ENCODE measurements at regions not wholly inside any gene's neighbourhood (a gene's known extent, or its start where the extent isn't known, plus 50 kb on each side); places are given as distances from the start of the nearest gene placed in this dataset.

GRCh38 chr6:144870782-144871181 is 585.6 kb downstream of the UTRN start:
- Histone ChIP-seq H3K4me1 (ENCODE audit: control insufficient read depth in 1 of 2, low read depth in 2 of 2) (no peaks in the 10 kb centered on the region), H3K36me3 (no peaks in the 10 kb centered on the region), H3K4me3 (no peak overlapping the region), H3K27me3 (replicated peaks; ENCODE audit: insufficient read depth) (no peaks in the 10 kb centered on the region), H3K27ac (no peak overlapping the region), H3K9me3 (no peaks in the 10 kb centered on the region)
- no peak for TF ChIP-seq CTCF (IDR thresholded peaks at IDR 0.05)
- no peak for ATAC-seq (ENCODE audit: insufficient number of reproducible peaks, low FRiP score, low read depth)
- DNase-seq (ENCODE audit: low spot score), result no peak

- no peak for TF ChIP-seq CTCF (IDR thresholded peaks at IDR 0.05)
- no peaks in the 10 kb centered on the region for H3K27me3 ChIP-seq (replicated peaks; ENCODE audit: insufficient read depth)
- H3K27ac ChIP-seq, result no peak overlapping the region
- DNase-seq (ENCODE audit: low spot score) (no peak), ATAC-seq (ENCODE audit: insufficient number of reproducible peaks, low FRiP score, low read depth) (no peak)
- no peaks in the 10 kb centered on the region for H3K4me1 ChIP-seq (ENCODE audit: control insufficient read depth in 1 of 2, low read depth in 2 of 2)
- no peaks in the 10 kb centered on the region for H3K36me3 ChIP-seq
- H3K4me3 ChIP-seq, result no peak overlapping the region
- no peaks in the 10 kb centered on the region for H3K9me3 ChIP-seq
Measured at GRCh38 chr6:144873623-144874378, 588.7 kb downstream of the UTRN start.

GRCh38 chr6:144876689-144877088 is 591.6 kb downstream of the UTRN start:
- Histone ChIP-seq H3K9me3 (no peaks in the 10 kb centered on the region), H3K4me3 (no peak overlapping the region), H3K27ac (no peak overlapping the region), H3K36me3 (no peaks in the 10 kb centered on the region), H3K4me1 (ENCODE audit: control insufficient read depth in 1 of 2, low read depth in 2 of 2) (no peaks in the 10 kb centered on the region), H3K27me3 (replicated peaks; ENCODE audit: insufficient read depth) (no peaks in the 10 kb centered on the region)
- DNase-seq (ENCODE audit: low spot score) (no peak), ATAC-seq (ENCODE audit: insufficient number of reproducible peaks, low FRiP score, low read depth) (no peak)
- no peak for TF ChIP-seq CTCF (IDR thresholded peaks at IDR 0.05)

- no peaks in the 10 kb centered on the region for H3K9me3 ChIP-seq
- H3K27me3 ChIP-seq (replicated peaks; ENCODE audit: insufficient read depth), result no peaks in the 10 kb centered on the region
- no peaks in the 10 kb centered on the region for H3K4me1 ChIP-seq (ENCODE audit: control insufficient read depth in 1 of 2, low read depth in 2 of 2)
- no peak overlapping the region for H3K4me3 ChIP-seq
- H3K36me3 ChIP-seq, result no peaks in the 10 kb centered on the region
- no peak for ATAC-seq (ENCODE audit: insufficient number of reproducible peaks, low FRiP score, low read depth)
- no peak for DNase-seq (ENCODE audit: low spot score)
- no peak for TF ChIP-seq CTCF (IDR thresholded peaks at IDR 0.05)
- no peak overlapping the region for H3K27ac ChIP-seq
Measured at GRCh38 chr6:144877118-144877517, 592.0 kb downstream of the UTRN start.

- H3K4me1 ChIP-seq (ENCODE audit: control insufficient read depth in 1 of 2, low read depth in 2 of 2), result no peaks in the 10 kb centered on the region
- no peak overlapping the region for H3K4me3 ChIP-seq
- no peaks in the 10 kb centered on the region for H3K9me3 ChIP-seq
- no peaks in the 10 kb centered on the region for H3K27me3 ChIP-seq (replicated peaks; ENCODE audit: insufficient read depth)
- no peak for TF ChIP-seq CTCF (IDR thresholded peaks at IDR 0.05)
- no peak overlapping the region for H3K27ac ChIP-seq
- no peaks in the 10 kb centered on the region for H3K36me3 ChIP-seq
- no peak for DNase-seq (ENCODE audit: low spot score)
- no peak for ATAC-seq (ENCODE audit: insufficient number of reproducible peaks, low FRiP score, low read depth)
Measured at GRCh38 chr6:144878577-144878976, 593.4 kb downstream of the UTRN start.
